PC-3 (cell line): ENCODE measurements at regions not wholly inside any gene's neighbourhood (a gene's known extent, or its start where the extent isn't known, plus 50 kb on each side); places are given as distances from the start of the nearest gene placed in this dataset.
A peak's percentile ranks its signal among the peaks of the same experiment; 100 is the strongest.

Experiments
- ATAC-seq: fragments of 200-7000 bp; cut with Tn5 transposase; 2 replicates; pipeline ENCODE4 v1.9.1; 2020; ENCODE audit warnings: mild to moderate bottlenecking, moderate library complexity
- BruUV-seq: library from RNA; stranded (reverse); fragments of 400-500 nt; replicated peaks from 2 replicates; lab custom pipeline; 2021; lab: Mats Ljungman, UMichigan
- CTCF ChIA-PET: fragments of 300-600 bp; sonication (Branson Sonifier 250); formaldehyde crosslinking; loops from one replicate; lab custom pipeline; 2022; ENCODE audit warnings: antibody characterized with exemption; lab: Charles Lee
- POLR2A ChIA-PET: fragments of 300-600 bp; sonication (Branson Sonifier 250); formaldehyde crosslinking; loops from one replicate; lab custom pipeline; 2022; ENCODE audit warnings: antibody characterized with exemption; ENCODE audit not compliant: unreplicated experiment; lab: Charles Lee
- DNase-seq: peaks from one replicate; pipeline ENCODE4 v3.0.0-alpha.2; 2015
- H2AFZ ChIP-seq: fragments of 300-600 bp; sonication (generic); 2 replicates; pipeline ENCODE4 v1.6.0; 2016; ENCODE audit warnings: antibody characterized with exemption, low read length
- H3F3A ChIP-seq: fragments of 300-600 bp; sonication (generic); one replicate; pipeline ENCODE4 v1.6.0; 2017; ENCODE audit warnings: antibody characterized with exemption, low read length, control low read depth, mild to moderate bottlenecking; ENCODE audit not compliant: unreplicated experiment
- H3K27ac ChIP-seq: fragments of 300-600 bp; sonication (generic); 2 replicates; pipeline ENCODE4 v1.5.1; 2016; ENCODE audit warnings: mild to moderate bottlenecking, low read length
- H3K27me3 ChIP-seq: fragments of 300-600 bp; sonication (generic); 2 replicates; pipeline ENCODE4 v1.6.1; 2016; ENCODE audit warnings: low read length, mixed read lengths
- H3K36me3 ChIP-seq: fragments of 300-600 bp; sonication (generic); 2 replicates; pipeline ENCODE4 v1.6.1; 2016; ENCODE audit warnings: low read depth, mixed run types, low read length, mixed read lengths
- H3K4me1 ChIP-seq: fragments of 300-600 bp; sonication (generic); 2 replicates; pipeline ENCODE4 v1.5.1; 2016; ENCODE audit warnings: low read length; ENCODE audit not compliant: insufficient read depth
- H3K4me2 ChIP-seq: fragments of 300-600 bp; sonication (generic); 2 replicates; pipeline ENCODE4 v1.6.0; 2016; ENCODE audit warnings: low read length
- H3K4me3 ChIP-seq: fragments of 300-600 bp; sonication (generic); 2 replicates; pipeline ENCODE4 v1.5.1; 2016; ENCODE audit warnings: mild to moderate bottlenecking, low read length, mixed read lengths
- H3K79me2 ChIP-seq: fragments of 300-600 bp; sonication (generic); 2 replicates; pipeline ENCODE4 v1.6.1; 2017; ENCODE audit warnings: low read length, mixed read lengths
- H3K9ac ChIP-seq: fragments of 300-600 bp; sonication (generic); 2 replicates; pipeline ENCODE4 v1.6.0; 2016; ENCODE audit warnings: mild to moderate bottlenecking, low read length
- H3K9me2 ChIP-seq: fragments of 300-600 bp; sonication (generic); replicated peaks from 2 replicates; pipeline ENCODE4 v1.6.1; 2016; ENCODE audit warnings: mixed run types, low read length, mixed read lengths
- H3K9me3 ChIP-seq: fragments of 300-600 bp; sonication (generic); 2 replicates; pipeline ENCODE4 v1.6.1; 2016; ENCODE audit warnings: low read length, mixed read lengths
- H4K20me1 ChIP-seq: fragments of 300-600 bp; sonication (generic); 2 replicates; pipeline ENCODE4 v1.6.1; 2016; ENCODE audit warnings: low read length, mixed read lengths
- EZH2 ChIP-seq: fragments of 300-600 bp; sonication (generic); IDR thresholded peaks from one replicate; pipeline ENCODE4 v1.6.1; 2017; ENCODE audit warnings: antibody characterized with exemption, mild to moderate bottlenecking, low read length; ENCODE audit not compliant: unreplicated experiment
- EZH2phosphoT487 ChIP-seq: fragments of 300-600 bp; sonication (generic); IDR thresholded peaks from 2 replicates; pipeline ENCODE4 v1.6.1; 2018; ENCODE audit warnings: mild to moderate bottlenecking, antibody characterized with exemption, low read length, borderline replicate concordance
- intact Hi-C: fragments of 100-400 bp; cut with micrococcal nuclease; formaldehyde crosslinking; loops from 2 replicates; pipeline ENCODE4 v1.9.0; 2023
- TF ChIP-seq, protein P1 (sequence below): fragments of 300-600 bp; sonication (generic); conservative IDR thresholded peaks from 2 replicates; pipeline ENCODE4 v1.5.1; 2017; ENCODE audit warnings: antibody characterized with exemption, low read depth, mild to moderate bottlenecking, low read length

DNA sequence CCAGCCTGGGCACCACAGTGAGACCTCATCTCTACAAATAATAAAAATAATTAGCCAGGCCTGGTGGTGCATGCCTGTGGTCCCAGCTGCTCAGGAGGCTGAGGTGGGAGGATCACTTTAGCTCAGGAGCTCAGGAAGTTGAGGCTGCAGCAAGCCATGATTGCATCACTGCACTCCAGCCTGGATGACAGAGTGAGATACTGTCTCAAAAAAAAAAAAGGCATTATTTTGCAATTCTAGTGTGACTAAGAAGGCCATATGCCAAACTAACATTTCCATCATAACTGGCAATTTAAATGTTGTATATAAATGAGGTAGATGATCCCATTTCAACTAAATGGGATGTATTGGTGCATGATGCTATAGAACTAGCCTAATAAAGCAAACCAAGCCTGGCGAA is 632.8 kb upstream of the KLF12 start:
- peak; percentile 47 for DNase-seq
- no peak overlapping the region for H3K27ac ChIP-seq
- CTCF ChIA-PET, result no interaction called here

DNA sequence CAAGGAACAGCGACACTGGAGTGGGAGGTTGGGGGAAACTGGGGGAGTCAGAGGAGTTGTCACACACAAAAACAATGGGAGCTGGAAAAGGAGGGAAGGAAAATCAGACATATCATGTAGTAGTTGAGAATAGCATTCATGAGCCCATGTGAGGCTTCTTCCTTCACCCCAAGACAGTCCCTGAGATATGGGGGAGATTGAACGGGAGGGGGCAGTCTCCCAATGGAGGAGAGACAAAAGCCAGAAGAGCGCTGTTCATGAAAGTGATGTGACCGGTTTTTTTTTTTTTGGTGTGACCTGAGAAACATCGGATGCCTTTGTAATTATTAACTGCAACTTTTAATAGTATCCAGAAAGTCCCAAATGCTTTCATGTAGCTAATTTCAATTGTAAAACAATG is 631.8 kb upstream of the KLF12 start:
- CTCF ChIA-PET, result interaction anchor here (0.6 kb wide), 1 partner anchor 31 kb away, joined by 5 read pairs; no protein-coding TSS in a partner anchor
- Histone ChIP-seq H3K9me2 (no peaks in the 10 kb centered on the region), H4K20me1 (no peaks in the 10 kb centered on the region), H3K36me3 (no peaks in the 10 kb centered on the region), H3K9me3 (no peaks in the 10 kb centered on the region), H3K27ac (no peak overlapping the region), H3F3A (no peaks in the 10 kb centered on the region), H3K27me3 (no peaks in the 10 kb centered on the region), H2AFZ (no peak overlapping the region), H3K4me2 (no peak overlapping the region), H3K4me1 (peaks cover 27% of the 10 kb centered on the region), H3K9ac (no peak overlapping the region), H3K79me2 (no peaks in the 10 kb centered on the region), H3K4me3 (no peak overlapping the region)
- intact Hi-C loops, result no loop called here
- POLR2A ChIA-PET, result no interaction called here
- no TSS peak for BruUV-seq
- no peak for ATAC-seq
- no peak for DNase-seq
- TF ChIP-seq, protein P1, sequence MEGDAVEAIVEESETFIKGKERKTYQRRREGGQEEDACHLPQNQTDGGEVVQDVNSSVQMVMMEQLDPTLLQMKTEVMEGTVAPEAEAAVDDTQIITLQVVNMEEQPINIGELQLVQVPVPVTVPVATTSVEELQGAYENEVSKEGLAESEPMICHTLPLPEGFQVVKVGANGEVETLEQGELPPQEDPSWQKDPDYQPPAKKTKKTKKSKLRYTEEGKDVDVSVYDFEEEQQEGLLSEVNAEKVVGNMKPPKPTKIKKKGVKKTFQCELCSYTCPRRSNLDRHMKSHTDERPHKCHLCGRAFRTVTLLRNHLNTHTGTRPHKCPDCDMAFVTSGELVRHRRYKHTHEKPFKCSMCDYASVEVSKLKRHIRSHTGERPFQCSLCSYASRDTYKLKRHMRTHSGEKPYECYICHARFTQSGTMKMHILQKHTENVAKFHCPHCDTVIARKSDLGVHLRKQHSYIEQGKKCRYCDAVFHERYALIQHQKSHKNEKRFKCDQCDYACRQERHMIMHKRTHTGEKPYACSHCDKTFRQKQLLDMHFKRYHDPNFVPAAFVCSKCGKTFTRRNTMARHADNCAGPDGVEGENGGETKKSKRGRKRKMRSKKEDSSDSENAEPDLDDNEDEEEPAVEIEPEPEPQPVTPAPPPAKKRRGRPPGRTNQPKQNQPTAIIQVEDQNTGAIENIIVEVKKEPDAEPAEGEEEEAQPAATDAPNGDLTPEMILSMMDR, result no peak
- TF ChIP-seq EZH2phosphoT487 (no peak), EZH2 (no peak)

More for the DNA sequence above, 632.8 kb upstream of the KLF12 start:
- Histone ChIP-seq H2AFZ (no peak overlapping the region), H3K27me3 (no peaks in the 10 kb centered on the region), H3K4me1 (peaks cover 33% of the 10 kb centered on the region), H3K4me2 (no peak overlapping the region), H3K79me2 (no peaks in the 10 kb centered on the region), H3K9ac (no peak overlapping the region), H3K36me3 (no peaks in the 10 kb centered on the region), H4K20me1 (no peaks in the 10 kb centered on the region), H3F3A (no peaks in the 10 kb centered on the region), H3K9me3 (no peaks in the 10 kb centered on the region), H3K9me2 (no peaks in the 10 kb centered on the region), H3K4me3 (no peak overlapping the region)
- POLR2A ChIA-PET, result no interaction called here
- TF ChIP-seq EZH2phosphoT487 (no peak), EZH2 (no peak)
- TF ChIP-seq, protein P1, result no peak
- no peak for ATAC-seq
- intact Hi-C loops, result no loop called here
- BruUV-seq, result no TSS peak

DNA sequence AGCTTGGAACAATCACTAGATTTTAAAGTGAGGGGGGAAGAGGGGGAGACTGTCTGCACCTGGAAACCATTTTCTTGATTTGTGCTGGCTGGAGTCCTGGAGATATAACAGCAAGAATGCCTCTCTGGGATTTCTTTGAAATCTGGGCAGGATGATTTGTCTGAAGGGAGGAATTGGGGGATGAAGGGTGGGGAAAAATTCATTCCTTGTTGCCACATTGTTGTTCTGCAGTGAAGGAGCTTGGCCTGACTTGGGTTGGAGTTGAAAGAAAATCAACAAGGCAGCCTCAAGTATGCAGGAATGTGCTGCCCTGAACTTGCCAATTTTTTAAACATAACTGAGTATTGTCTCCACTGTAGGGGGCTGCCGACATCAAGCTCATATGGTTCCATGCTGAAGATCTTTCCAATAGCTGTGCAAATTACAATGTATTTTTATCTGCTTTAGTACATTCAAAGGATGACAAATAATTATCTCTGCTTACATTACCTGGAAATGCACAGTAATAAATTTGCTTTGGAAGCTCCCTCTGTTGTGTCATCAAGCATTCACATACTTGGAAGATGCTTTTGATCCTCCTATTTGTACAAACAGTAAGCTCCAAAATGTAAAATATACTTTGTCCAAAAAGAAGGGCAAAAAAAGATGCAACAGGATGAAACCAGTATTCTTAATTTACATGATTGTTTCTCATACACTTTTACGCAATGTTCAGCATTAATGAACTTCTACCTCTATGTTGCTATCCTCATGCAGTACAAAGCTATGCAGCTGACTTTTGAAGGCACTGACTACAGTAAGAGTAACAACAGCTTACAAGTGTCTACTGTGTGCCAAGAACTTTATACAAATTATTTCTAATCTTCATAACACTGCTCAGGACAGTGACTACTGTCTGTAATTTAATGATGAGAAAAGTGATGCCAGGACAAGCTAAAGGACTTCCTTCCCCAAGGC is 627.9 kb upstream of the KLF12 start:
- no peaks in the 10 kb centered on the region for H3K79me2 ChIP-seq
- no peaks in the 10 kb centered on the region for H3F3A ChIP-seq
- no peaks in the 10 kb centered on the region for H3K9me2 ChIP-seq
- intact Hi-C loops, result no loop called here
- no peaks in the 10 kb centered on the region for H3K36me3 ChIP-seq
- no peak overlapping the region for H3K9ac ChIP-seq
- no peak overlapping the region for H2AFZ ChIP-seq
- H3K9me3 ChIP-seq, result no peaks in the 10 kb centered on the region
- H3K27me3 ChIP-seq, result no peaks in the 10 kb centered on the region
- BruUV-seq, result no TSS peak
- peak; percentile 63 for ATAC-seq
- H3K4me1 ChIP-seq, result peaks cover 11% of the 10 kb centered on the region; the same call in 1 of the 2 replicates
- ChIA-PET CTCF (no interaction called here), POLR2A (no interaction called here)
- no peak overlapping the region for H3K4me2 ChIP-seq
- no peak overlapping the region for H3K4me3 ChIP-seq
- H4K20me1 ChIP-seq, result no peaks in the 10 kb centered on the region
- TF ChIP-seq, protein P1, result no peak
- TF ChIP-seq EZH2phosphoT487 (no peak), EZH2 (no peak)
- DNase-seq, result peak; percentile 15
- no peak overlapping the region for H3K27ac ChIP-seq
